ENCODE measurements at regions not wholly inside any gene's neighbourhood (a gene's known extent, or its start where the extent isn't known, plus 50 kb on each side); places are given as distances from the start of the nearest gene placed in this dataset. TPM values are rescaled to one million over a fixed set of nuclear protein-coding genes. Genes with fewer than 3 reads are reported as not detected.

DNA sequence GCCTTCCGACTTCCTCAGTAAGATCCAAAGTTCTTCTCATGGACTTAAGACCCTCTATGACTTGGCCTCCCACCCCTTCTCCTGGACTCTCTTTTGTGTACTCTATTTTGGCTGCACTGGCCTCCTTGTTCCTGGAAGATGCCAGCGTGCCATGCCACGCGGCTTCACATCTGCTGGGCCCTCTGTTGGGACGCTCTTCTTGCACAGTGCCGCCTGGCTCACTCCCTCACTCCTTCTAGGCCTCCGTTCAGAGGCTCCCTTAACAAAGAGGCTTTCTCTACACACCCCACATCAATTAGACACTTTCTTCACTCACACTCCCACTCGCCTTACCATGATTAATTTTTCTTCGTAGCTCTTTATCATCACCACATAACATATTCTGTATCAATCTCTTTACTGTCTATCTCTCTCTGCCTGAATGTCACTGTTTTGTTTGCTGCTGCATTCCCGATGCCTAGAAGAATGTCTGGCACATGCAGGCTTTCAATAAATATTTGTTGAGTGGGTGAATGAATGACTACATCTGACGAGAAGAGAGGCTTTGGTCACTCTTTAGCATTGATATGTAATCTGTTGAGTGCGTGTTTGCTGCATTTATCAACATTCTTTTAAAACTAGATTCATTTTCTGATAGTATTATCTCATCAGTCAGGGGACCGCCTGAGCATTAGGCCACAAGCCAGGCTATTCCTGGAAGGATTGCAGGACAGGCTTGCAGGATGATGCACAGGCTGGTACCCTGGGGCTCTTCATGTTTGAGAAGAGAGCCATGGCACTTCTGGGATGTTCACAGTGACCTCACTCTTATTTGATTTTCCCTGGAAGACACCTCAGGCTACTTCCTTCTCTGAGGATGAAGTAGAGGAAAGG, 60.6 kb upstream of the AMPD3 start:
- no peak for DNase-seq (ENCODE audit: extremely low spot score)
- Histone ChIP-seq H3K4me1 (ENCODE audit: insufficient read depth) (no peaks in the 10 kb centered on the region), H3K36me3 (ENCODE audit: insufficient read depth) (no peaks in the 10 kb centered on the region), H3K4me3 (ENCODE audit: low read depth, low read length) (no peak overlapping the region), H3K27ac (ENCODE audit: low read depth) (no peak overlapping the region)
- WGBS, result 77% methylated on average over 13 of the region's 13 CpGs

DNA sequence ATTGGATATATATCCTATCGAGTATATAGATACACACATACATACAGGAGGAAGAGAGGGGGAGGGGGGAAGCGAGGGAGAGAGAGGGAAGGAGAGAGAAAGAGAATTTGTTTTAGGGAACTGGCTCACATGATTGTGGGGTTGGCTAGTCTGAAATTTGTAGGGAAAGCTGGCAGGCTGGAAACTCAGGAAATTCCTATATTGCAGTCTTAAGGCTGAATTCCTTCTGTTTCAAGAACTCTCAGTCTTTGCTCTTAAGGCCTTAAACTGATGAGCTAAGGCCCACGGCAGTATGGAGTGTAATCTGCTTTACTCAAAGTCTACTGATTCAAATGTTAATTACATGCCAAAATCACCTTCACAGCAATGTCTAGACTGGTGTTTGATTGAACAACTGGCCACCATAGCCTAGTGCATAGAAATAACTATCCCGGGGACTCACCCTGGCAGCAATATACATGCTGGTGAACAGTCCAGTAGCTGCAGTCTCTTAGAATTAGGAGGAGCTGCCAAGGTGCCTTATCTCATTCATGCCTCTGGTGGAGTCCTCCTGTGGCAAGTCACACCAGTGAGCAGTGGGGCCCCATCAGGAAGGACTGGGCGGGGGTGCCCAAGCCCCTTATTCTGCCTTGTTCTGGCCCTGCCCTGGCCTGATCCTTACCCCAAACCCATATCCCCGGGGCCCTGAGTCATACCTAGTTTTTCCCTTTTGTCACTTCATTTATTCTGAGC, 59.7 kb upstream of the AMPD3 start:
- Histone ChIP-seq H3K4me3 (ENCODE audit: low read depth, low read length) (no peak overlapping the region), H3K36me3 (ENCODE audit: insufficient read depth) (no peaks in the 10 kb centered on the region), H3K4me1 (ENCODE audit: insufficient read depth) (no peaks in the 10 kb centered on the region), H3K27ac (ENCODE audit: low read depth) (no peak overlapping the region)
- DNase-seq (ENCODE audit: extremely low spot score), result no peak
- WGBS, result 84% methylated on average over 6 of the region's 6 CpGs

DNA sequence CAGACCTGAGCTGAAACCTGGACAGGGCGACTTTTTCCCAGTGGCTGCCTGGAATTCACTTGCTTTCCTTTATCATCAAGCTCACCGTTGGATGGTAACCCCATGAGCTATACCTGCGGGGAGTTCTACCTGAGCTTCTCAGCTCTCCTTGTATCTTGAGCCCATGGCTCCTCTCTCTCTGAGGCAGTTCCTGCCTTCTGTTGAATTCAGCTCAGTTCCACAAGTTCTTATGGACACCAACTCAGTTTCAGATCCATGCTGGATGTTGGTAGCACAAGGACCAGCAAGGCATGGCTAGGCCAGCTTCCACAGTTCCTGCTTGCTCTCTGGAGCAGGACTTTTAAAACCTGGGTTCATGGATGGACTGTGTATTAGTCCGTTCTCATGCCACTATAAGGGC, 58.3 kb upstream of the AMPD3 start:
- no peak overlapping the region for H3K4me3 ChIP-seq (ENCODE audit: low read depth, low read length)
- DNase-seq (ENCODE audit: extremely low spot score), result no peak
- H3K4me1 ChIP-seq (ENCODE audit: insufficient read depth), result no peaks in the 10 kb centered on the region
- H3K36me3 ChIP-seq (ENCODE audit: insufficient read depth), result no peaks in the 10 kb centered on the region
- H3K27ac ChIP-seq (ENCODE audit: low read depth), result no peak overlapping the region
- 95% methylated on average over 4 of the region's 4 CpGs for whole genome bisulfite sequencing

DNA sequence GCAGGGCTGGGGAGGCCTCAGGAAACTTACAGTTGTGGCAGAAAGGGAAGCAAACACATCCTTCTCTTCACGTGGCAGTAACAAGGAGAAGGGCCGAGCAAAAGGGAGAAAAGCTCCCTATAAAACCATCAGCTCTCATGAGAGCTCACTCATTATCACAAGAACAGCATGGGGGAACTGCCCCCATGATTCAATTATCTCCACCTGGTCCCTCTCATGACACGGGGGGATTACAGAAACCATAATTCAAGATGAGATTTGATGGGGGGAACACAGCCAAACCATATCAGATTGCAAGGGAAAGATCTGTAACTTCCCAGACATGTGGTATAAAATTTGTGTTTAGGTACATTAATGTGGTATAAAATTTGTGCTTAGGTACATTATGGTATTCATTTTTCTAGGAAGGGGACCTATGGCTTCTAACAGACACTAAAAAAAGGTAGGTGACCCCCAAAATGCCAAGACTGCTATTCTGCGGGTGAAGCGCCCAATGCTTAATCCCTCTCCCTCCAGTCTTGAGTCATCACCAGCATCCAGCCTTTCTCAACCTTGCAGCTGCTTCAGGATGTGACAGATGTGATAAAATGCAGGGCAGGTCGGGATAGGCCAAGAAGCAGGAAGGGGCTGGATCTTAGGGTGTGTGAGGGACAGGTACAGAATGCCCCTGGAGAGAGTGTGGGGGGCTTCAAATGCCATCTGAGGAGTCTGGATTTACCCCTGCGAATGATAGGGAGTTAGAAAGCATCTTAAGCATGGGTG, 57.7 kb upstream of the AMPD3 start:
- Histone ChIP-seq H3K4me1 (ENCODE audit: insufficient read depth) (no peaks in the 10 kb centered on the region), H3K4me3 (ENCODE audit: low read depth, low read length) (no peak overlapping the region), H3K36me3 (ENCODE audit: insufficient read depth) (no peaks in the 10 kb centered on the region), H3K27ac (ENCODE audit: low read depth) (no peak overlapping the region)
- no peak for DNase-seq (ENCODE audit: extremely low spot score)
- 72% methylated on average over 7 of the region's 7 CpGs for WGBS

DNA sequence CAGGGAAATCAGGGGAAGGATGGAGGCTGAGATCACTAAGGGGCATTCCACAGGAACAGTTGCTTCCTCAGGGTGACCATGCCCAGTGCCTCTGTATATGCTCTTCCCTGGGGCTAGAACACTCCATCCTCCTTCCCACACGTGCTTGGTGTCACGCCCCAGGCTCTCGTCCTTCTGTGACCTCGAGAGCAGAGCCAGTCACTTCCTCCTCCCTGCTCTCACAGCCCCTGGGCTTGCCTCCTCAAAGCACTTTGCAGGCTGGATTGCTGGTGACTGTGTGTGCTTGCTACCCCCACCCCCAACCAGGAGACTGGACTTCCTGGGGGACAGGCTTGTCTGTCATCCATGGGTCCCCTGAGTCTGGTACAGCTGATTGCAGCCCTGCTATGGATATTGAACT, 56.5 kb upstream of the AMPD3 start:
- 49% methylated on average over 4 of the region's 4 CpGs for WGBS
- DNase-seq (ENCODE audit: extremely low spot score), result no peak
- no peaks in the 10 kb centered on the region for H3K36me3 ChIP-seq (ENCODE audit: insufficient read depth)
- H3K4me3 ChIP-seq (ENCODE audit: low read depth, low read length), result no peak overlapping the region
- H3K4me1 ChIP-seq (ENCODE audit: insufficient read depth), result no peaks in the 10 kb centered on the region
- H3K27ac ChIP-seq (ENCODE audit: low read depth), result no peak overlapping the region

DNA sequence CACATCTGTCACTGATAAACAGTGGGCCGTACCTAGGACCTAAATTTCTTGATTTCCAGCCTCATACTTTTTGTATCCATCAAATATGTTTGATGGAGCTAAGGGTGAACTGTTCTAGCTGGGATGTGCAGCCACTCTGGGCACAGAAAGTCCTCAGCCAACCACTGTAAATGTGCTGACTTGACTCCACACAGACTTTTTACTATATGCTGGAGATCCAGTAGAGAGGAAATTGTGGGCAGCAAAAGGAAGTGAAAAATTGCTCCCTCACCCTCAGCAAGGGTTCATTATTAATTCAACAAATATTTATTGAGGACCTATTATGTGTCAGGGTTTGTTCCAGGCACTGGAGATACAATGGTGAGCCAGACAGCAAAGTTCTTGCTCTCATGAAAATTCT, 54.2 kb upstream of the AMPD3 start:
- 96% methylated on average over 1 of the region's 1 CpG for WGBS
- no peak overlapping the region for H3K4me3 ChIP-seq (ENCODE audit: low read depth, low read length)
- H3K27ac ChIP-seq (ENCODE audit: low read depth), result no peak overlapping the region
- H3K36me3 ChIP-seq (ENCODE audit: insufficient read depth), result no peaks in the 10 kb centered on the region
- no peak for DNase-seq (ENCODE audit: extremely low spot score)
- H3K4me1 ChIP-seq (ENCODE audit: insufficient read depth), result no peaks in the 10 kb centered on the region

DNA sequence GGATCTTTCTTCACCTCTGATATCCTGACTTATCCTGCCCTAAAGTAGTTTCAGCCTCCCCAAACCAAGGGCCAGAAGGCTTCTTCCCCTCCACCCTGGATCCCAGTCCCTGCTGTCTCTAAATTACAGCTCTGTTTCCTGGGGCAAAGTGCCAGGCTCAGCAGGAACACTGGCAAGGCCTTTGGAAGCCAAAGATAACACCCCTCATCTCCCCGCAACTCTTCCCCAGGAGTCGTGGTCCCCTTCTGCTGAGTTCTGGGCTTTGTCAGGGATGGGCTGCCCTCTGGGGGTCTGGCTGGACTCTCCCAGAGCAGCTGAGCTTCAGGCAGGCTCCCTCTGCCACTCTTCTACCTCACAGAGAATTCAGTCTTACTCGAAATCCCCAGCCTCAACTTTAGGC, 53.8 kb upstream of the AMPD3 start:
- 76% methylated on average over 3 of the region's 3 CpGs for WGBS
- H3K4me3 ChIP-seq (ENCODE audit: low read depth, low read length), result no peak overlapping the region
- no peaks in the 10 kb centered on the region for H3K36me3 ChIP-seq (ENCODE audit: insufficient read depth)
- H3K4me1 ChIP-seq (ENCODE audit: insufficient read depth), result no peaks in the 10 kb centered on the region
- no peak for DNase-seq (ENCODE audit: extremely low spot score)
- H3K27ac ChIP-seq (ENCODE audit: low read depth), result no peak overlapping the region

DNA sequence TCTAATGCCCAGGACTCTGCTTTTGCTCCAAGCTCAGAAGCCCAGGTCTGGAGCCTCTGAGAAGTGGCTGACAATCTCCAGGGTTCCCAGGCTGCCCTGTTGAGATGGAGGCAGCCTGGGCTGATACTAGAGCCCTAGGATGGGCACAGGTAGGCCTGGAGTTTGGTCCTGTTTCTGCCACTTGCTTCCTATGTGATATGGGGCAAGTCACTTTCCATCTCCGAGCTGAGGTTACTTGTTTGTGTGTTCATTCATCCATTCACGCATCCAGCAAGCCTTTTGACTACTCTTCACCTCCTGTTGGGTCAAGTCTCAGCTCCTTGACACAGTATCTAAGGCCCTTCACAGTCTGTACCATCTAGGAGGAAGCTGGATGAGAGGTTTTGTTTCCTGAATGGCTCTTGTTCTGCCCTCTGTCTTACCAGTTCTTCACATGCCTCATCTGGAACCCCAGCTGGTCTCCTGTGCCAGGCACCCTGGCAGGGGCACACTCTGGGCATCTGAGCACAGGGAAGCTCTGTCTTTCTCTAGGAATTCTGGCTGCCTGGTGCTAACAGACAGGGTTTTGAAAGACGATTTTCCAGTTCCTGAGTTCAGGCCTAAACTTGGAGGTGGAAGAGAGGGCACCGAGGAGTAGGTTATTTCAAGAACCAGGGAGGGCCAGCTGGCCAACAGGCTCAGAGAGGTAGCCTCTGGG, 53.2 kb upstream of the AMPD3 start:
- DNase-seq (ENCODE audit: extremely low spot score), result no peak
- WGBS, result 89% methylated on average over 4 of the region's 4 CpGs
- no peak overlapping the region for H3K27ac ChIP-seq (ENCODE audit: low read depth)
- H3K4me1 ChIP-seq (ENCODE audit: insufficient read depth), result no peaks in the 10 kb centered on the region
- H3K36me3 ChIP-seq (ENCODE audit: insufficient read depth), result no peaks in the 10 kb centered on the region
- no peak overlapping the region for H3K4me3 ChIP-seq (ENCODE audit: low read depth, low read length)

Small RNA genes lying in the stretch of these regions (small RNA-seq; reads per million reads assigned to genes)
- gene RNU6ATAC33P, result not detected
